Glomerular visceral epithelial cell (primary cell): ENCODE measurements at regions not wholly inside any gene's neighbourhood (a gene's known extent, or its start where the extent isn't known, plus 50 kb on each side); places are given as distances from the start of the nearest gene placed in this dataset.
"Not testable (repeated sequence)": the region's sequence is repeated elsewhere in the genome, so short reads cannot be mapped to it uniquely, and the experiment has no call there.

Experiments
- DNase-seq: peaks from one replicate; pipeline ENCODE4 v3.0.0-alpha.2; 2016; ENCODE audit errors: extremely low spot score

GRCh38 chr2:114018464-114018863 is 128.6 kb downstream of the ACTR3 start:
- not testable (repeated sequence) for DNase-seq

- DNase-seq, result no peak
Measured at GRCh38 chr2:114020668-114021067, 130.8 kb downstream of the ACTR3 start.

- DNase-seq, result peak; percentile 75
Measured at GRCh38 chr2:114022360-114023085, 132.6 kb downstream of the ACTR3 start.

- no peak for DNase-seq
Measured at GRCh38 chr2:114024326-114024725, 134.4 kb downstream of the ACTR3 start.

GRCh38 chr2:114025030-114025429 is 135.1 kb downstream of the ACTR3 start:
- no peak for DNase-seq

GRCh38 chr2:114027437-114027836 is 137.5 kb downstream of the ACTR3 start:
- no peak for DNase-seq

GRCh38 chr2:114031605-114032505 is 142.0 kb downstream of the ACTR3 start:
- DNase-seq, result no peak

- no peak for DNase-seq
Measured at GRCh38 chr2:114032705-114033104, 142.8 kb downstream of the ACTR3 start.

- no peak for DNase-seq
Measured at GRCh38 chr2:114034742-114035141, 144.9 kb downstream of the ACTR3 start.

- no peak for DNase-seq
Measured at GRCh38 chr2:114038710-114039109, 148.8 kb downstream of the ACTR3 start.

GRCh38 chr2:114039677-114040076 is 149.8 kb downstream of the ACTR3 start:
- no peak for DNase-seq

GRCh38 chr2:114040826-114041225 is 150.9 kb downstream of the ACTR3 start:
- no peak for DNase-seq

GRCh38 chr2:114044985-114045384 is 155.1 kb downstream of the ACTR3 start:
- DNase-seq, result no peak

GRCh38 chr2:114046373-114046772 is 156.5 kb downstream of the ACTR3 start:
- DNase-seq, result no peak

- no peak for DNase-seq
Measured at GRCh38 chr2:114046866-114047435, 157.1 kb downstream of the ACTR3 start.

- no peak for DNase-seq
Measured at GRCh38 chr2:114049280-114049679, 159.4 kb downstream of the ACTR3 start.

- no peak for DNase-seq
Measured at GRCh38 chr2:114049826-114050225, 159.9 kb downstream of the ACTR3 start.

GRCh38 chr2:114056294-114057143 is 166.6 kb downstream of the ACTR3 start:
- no peak for DNase-seq

GRCh38 chr2:114057638-114058037 is 167.7 kb downstream of the ACTR3 start:
- no peak for DNase-seq

GRCh38 chr2:114061566-114062098 is 171.7 kb downstream of the ACTR3 start:
- no peak for DNase-seq

- no peak for DNase-seq
Measured at GRCh38 chr2:114063346-114063745, 173.5 kb downstream of the ACTR3 start.
